ENCODE measurements at regions not wholly inside any gene's neighbourhood (a gene's known extent, or its start where the extent isn't known, plus 50 kb on each side); places are given as distances from the start of the nearest gene placed in this dataset.

- TF ChIP-seq POLR2A (IDR thresholded peaks at IDR 0.05; ENCODE audit: low read length), result no peak
- TF ChIP-seq GATA1 (IDR thresholded peaks at IDR 0.05; ENCODE audit: low read depth, low read length), result no peak
Observed at GRCh38 chr14:84975241-84975902, 554.6 kb upstream of the FLRT2 start.

Data from erythroblast (primary cell).